Kidney (tissue), 13 donors: ENCODE measurements at regions not wholly inside any gene's neighbourhood (a gene's known extent, or its start where the extent isn't known, plus 50 kb on each side); places are given as distances from the start of the nearest gene placed in this dataset.

Experiments used
- DNase-seq, 5 donors: peaks; one replicate each; pipeline ENCODE4 v3.0.0-alpha.2; 2013 to 2020
- FAIRE-seq: peaks from 2 replicates; lab custom pipeline; 2012; peaks lifted over from hg19 to GRCh38; lab: Jason Lieb, UNC
- H3K27ac ChIP-seq, 2 donors: one replicate each; pipeline ENCODE4 v1.7.0; 2013; ENCODE audit warnings: low read depth in 2 of 2, low read length in 2 of 2, inconsistent platforms in 1 of 2
- H3K27me3 ChIP-seq: one replicate; pipeline ENCODE4 v1.7.1; 2013; ENCODE audit warnings: low read length, inconsistent platforms; ENCODE audit not compliant: control insufficient read depth, insufficient read depth
- H3K36me3 ChIP-seq, 3 donors: one replicate each; pipeline versions ENCODE4 v1.7.0 to v1.7.1; 2013; ENCODE audit warnings: low read length in 3 of 3, control low read depth in 1 of 3, inconsistent platforms in 1 of 3; ENCODE audit not compliant: insufficient read depth in 3 of 3, control insufficient read depth in 2 of 3
- H3K4me1 ChIP-seq, 3 donors: one replicate each; pipeline versions ENCODE4 v1.7.0 to v1.7.1; 2013; ENCODE audit warnings: low read length in 3 of 3, inconsistent platforms in 1 of 3, low read depth in 1 of 3; ENCODE audit not compliant: control insufficient read depth in 2 of 3, insufficient read depth in 2 of 3
- H3K4me3 ChIP-seq, 3 donors: one replicate each; pipeline versions ENCODE4 v1.7.0 to v1.8.1; 2013; ENCODE audit warnings: low read length in 3 of 3, control low read depth in 1 of 3, inconsistent platforms in 1 of 3
- H3K9ac ChIP-seq, 3 donors: one replicate each; pipeline versions ENCODE4 v1.7.0 to v1.7.1; 2013; ENCODE audit warnings: low read length in 3 of 3, control low read depth in 1 of 3, inconsistent platforms in 1 of 3
- H3K9me3 ChIP-seq, 3 donors: one replicate each; pipeline versions ENCODE4 v1.7.0 to v1.7.1; 2013; ENCODE audit warnings: low read length in 3 of 3, control low read depth in 1 of 3, inconsistent platforms in 1 of 3; ENCODE audit not compliant: control insufficient read depth in 2 of 3, insufficient read depth in 1 of 3
- intact Hi-C: fragments of 100-400 bp; cut with DNase I; formaldehyde crosslinking; loops from one replicate; pipeline ENCODE4 v1.11.1; 2022
- TF ChIP-seq, protein P1 (sequence below): IDR thresholded peaks from 3 replicates; pipeline ENCODE4 v1.5.1; 2012; ENCODE audit warnings: mild to moderate bottlenecking, moderate library complexity, borderline replicate concordance; ENCODE audit not compliant: insufficient read depth; ENCODE audit errors: extremely low read depth
- donor health status: control.
- donor health status: control.
- donor health status: control.
- donor health status: control.
- donor health status: control.
- donor health status: DM: yes; HTN: yes; CAD: no.
- donor health status: Normal renal cell carcinoma (clear cell type).

DNA sequence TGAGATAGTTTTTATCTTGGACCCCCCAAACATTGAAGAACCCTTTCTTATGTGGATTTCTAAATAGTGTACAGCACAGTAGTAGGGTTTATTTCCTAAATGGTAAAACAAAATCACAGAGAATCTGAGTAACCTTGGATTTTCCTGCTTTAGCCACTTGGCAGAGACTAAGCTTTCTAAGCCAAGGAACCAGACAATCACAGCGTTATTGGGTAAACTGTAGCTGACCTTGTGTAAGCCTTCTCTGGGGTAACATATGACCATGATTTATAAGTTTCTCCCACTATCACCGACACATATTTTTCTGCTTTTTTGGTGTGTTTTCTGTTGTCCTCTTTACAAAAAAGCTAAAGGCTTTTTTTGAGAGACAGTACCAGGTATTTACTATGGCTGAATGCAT, 136.3 kb upstream of the PZP start:
- intact Hi-C loops, result no loop called here
- no peak for FAIRE-seq
- no peak for DNase-seq

GRCh38 chr12:9343731-9344130, 135.5 kb upstream of the PZP start:
- H3K9me3 ChIP-seq, result no peaks in the 10 kb centered on the region
- TF ChIP-seq, protein P1, sequence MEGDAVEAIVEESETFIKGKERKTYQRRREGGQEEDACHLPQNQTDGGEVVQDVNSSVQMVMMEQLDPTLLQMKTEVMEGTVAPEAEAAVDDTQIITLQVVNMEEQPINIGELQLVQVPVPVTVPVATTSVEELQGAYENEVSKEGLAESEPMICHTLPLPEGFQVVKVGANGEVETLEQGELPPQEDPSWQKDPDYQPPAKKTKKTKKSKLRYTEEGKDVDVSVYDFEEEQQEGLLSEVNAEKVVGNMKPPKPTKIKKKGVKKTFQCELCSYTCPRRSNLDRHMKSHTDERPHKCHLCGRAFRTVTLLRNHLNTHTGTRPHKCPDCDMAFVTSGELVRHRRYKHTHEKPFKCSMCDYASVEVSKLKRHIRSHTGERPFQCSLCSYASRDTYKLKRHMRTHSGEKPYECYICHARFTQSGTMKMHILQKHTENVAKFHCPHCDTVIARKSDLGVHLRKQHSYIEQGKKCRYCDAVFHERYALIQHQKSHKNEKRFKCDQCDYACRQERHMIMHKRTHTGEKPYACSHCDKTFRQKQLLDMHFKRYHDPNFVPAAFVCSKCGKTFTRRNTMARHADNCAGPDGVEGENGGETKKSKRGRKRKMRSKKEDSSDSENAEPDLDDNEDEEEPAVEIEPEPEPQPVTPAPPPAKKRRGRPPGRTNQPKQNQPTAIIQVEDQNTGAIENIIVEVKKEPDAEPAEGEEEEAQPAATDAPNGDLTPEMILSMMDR, result no peak
- intact Hi-C loops, result no loop called here
- H3K27ac ChIP-seq, result no peak overlapping the region
- no peaks in the 10 kb centered on the region for H3K27me3 ChIP-seq
- FAIRE-seq (no peak), DNase-seq (no peak)
- H3K4me1 ChIP-seq, result no peaks in the 10 kb centered on the region
- no peak overlapping the region for H3K4me3 ChIP-seq
- H3K9ac ChIP-seq, result no peak overlapping the region
- no peaks in the 10 kb centered on the region for H3K36me3 ChIP-seq

More for the DNA sequence above, 136.3 kb upstream of the PZP start:
- H3K36me3 ChIP-seq, result no peaks in the 10 kb centered on the region
- no peak overlapping the region for H3K27ac ChIP-seq
- no peak overlapping the region for H3K4me3 ChIP-seq
- H3K27me3 ChIP-seq, result no peaks in the 10 kb centered on the region
- no peaks in the 10 kb centered on the region for H3K4me1 ChIP-seq
- H3K9me3 ChIP-seq, result no peaks in the 10 kb centered on the region
- TF ChIP-seq, protein P1, result no peak
- H3K9ac ChIP-seq, result no peak overlapping the region

DNA sequence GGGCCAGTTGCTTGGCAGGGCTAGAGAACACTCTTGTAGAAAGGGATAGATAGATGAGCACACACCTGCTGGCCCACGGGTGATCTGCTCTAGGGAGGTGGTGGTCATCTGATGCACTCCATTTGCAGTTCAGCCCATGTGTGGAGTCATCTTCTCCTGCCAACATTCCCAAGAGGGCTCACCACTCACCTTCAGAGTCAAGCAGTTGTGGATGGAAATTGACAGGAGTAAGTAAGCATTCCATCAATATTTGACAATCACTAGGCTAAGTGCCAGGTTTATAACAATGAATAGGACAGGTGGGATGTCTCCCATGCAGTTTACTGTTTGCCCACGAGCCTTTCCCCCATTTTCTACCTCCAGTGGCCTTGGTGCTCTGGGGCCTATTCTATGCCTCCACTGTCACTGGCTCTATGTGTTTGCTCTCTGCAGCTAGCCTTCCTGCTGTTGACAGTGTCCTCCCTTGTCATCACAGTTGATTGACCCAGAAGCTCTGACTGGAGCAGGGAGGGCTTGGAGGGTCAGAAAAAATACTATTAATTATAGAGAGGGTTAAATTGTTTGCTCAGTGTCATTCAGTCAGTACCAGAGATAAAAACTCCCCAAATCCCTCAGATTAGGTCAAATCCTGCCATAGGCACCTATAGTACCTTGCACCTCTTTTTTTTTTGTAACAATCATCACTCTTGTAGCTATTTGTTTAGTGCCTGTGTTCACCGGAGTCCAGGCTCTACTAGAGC, 134.6 kb upstream of the PZP start:
- intact Hi-C loops, result no loop called here
- DNase-seq, result no peak
- FAIRE-seq, result no peak

More for the DNA sequence above, 134.6 kb upstream of the PZP start:
- H3K36me3 ChIP-seq, result no peaks in the 10 kb centered on the region
- H3K4me3 ChIP-seq, result no peak overlapping the region
- no peaks in the 10 kb centered on the region for H3K9me3 ChIP-seq
- no peak overlapping the region for H3K27ac ChIP-seq
- H3K27me3 ChIP-seq, result no peaks in the 10 kb centered on the region
- TF ChIP-seq, protein P1, result no peak
- H3K9ac ChIP-seq, result no peak overlapping the region
- no peaks in the 10 kb centered on the region for H3K4me1 ChIP-seq
